Breast epithelium (tissue), 3 donors: ENCODE measurements at regions not wholly inside any gene's neighbourhood (a gene's known extent, or its start where the extent isn't known, plus 50 kb on each side); places are given as distances from the start of the nearest gene placed in this dataset.

Experiments
- POLR2A ChIP-seq: fragments of 450-650 bp; IDR thresholded peaks from one replicate; pipeline ENCODE4 v1.6.1; 2016; ENCODE audit warnings: antibody characterized with exemption, mild to moderate bottlenecking, moderate library complexity
- TF ChIP-seq, protein P1 (sequence below), 3 donors: fragments of 450-650 bp; IDR thresholded peaks; one replicate each; pipeline ENCODE4 v1.5.1; 2016 to 2017; ENCODE audit warnings: antibody characterized with exemption in 3 of 3, mild to moderate bottlenecking in 3 of 3, moderate library complexity in 3 of 3

DNA sequence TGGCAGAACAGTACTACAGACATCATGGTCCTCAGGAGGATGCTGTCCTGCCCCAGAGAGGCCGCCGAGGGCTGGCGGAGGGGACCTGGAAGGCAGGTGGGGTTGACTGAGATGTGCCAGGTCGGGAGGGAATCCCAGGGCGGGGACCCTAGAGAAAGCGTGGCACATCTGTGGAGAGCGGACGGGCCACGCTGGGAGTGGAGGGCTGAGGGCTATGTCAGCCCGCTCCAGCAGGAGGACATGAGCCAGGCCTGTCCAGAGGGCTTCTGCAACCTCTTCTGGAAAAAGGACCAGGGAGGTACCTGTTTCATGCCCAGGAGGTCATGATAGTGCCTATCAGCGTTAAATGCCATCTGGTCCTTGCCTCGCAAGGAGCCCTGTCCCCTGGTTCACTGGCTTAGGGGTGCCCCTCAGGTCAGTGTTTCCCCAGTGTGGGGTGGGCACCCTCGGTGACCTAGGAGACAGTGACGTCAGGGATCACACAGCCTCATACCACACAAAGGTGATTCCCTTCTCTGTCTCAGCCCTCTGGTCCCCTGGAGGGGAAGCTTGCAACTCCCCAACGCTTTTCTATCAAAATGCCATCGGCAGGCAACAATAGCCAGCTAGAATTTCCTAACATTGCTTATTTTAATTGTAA is 103.6 kb upstream of the IER5L start:
- TF ChIP-seq, protein P1, sequence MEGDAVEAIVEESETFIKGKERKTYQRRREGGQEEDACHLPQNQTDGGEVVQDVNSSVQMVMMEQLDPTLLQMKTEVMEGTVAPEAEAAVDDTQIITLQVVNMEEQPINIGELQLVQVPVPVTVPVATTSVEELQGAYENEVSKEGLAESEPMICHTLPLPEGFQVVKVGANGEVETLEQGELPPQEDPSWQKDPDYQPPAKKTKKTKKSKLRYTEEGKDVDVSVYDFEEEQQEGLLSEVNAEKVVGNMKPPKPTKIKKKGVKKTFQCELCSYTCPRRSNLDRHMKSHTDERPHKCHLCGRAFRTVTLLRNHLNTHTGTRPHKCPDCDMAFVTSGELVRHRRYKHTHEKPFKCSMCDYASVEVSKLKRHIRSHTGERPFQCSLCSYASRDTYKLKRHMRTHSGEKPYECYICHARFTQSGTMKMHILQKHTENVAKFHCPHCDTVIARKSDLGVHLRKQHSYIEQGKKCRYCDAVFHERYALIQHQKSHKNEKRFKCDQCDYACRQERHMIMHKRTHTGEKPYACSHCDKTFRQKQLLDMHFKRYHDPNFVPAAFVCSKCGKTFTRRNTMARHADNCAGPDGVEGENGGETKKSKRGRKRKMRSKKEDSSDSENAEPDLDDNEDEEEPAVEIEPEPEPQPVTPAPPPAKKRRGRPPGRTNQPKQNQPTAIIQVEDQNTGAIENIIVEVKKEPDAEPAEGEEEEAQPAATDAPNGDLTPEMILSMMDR (IDR thresholded peaks at IDR 0.05) = no peak
- TF ChIP-seq POLR2A = no peak
